NCI-H774 (cell line): ENCODE measurements at regions not wholly inside any gene's neighbourhood (a gene's known extent, or its start where the extent isn't known, plus 50 kb on each side); places are given as distances from the start of the nearest gene placed in this dataset.

Source experiments
- DNase-seq: peaks from one replicate; lab custom pipeline; 2025; lab: John Stamatoyannopoulos, UW

GRCh38 chr2:222058819-222059445 lies 239.9 kb downstream of the PAX3 start:
- no peak for DNase-seq

GRCh38 chr2:222057347-222058073 lies 241.3 kb downstream of the PAX3 start:
- DNase-seq, result no peak

DNA sequence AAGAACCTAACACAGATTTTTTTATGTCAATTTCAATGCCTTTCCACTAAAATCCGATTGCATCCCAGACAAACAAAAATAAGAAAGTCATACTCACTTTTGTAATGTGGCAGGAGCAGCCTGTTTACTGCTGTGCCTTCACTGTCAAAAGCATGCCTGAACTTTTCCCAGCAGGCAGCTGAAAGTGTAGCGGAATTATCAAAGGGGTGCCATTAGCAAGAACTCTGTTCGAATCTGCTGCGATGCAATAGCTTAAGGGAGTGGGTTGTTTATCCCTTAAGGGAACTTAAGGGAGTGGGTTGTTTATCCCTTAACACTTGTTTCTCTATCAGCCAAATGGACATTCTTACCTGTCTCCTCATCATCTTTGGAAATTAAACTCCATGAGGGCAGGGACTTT lies 243.5 kb downstream of the PAX3 start:
- DNase-seq, result no peak

- no peak for DNase-seq
Observed at GRCh38 chr2:222054813-222055212, 244.0 kb downstream of the PAX3 start.

GRCh38 chr2:222052934-222053367 lies 245.8 kb downstream of the PAX3 start:
- DNase-seq, result peak; percentile 11

DNA sequence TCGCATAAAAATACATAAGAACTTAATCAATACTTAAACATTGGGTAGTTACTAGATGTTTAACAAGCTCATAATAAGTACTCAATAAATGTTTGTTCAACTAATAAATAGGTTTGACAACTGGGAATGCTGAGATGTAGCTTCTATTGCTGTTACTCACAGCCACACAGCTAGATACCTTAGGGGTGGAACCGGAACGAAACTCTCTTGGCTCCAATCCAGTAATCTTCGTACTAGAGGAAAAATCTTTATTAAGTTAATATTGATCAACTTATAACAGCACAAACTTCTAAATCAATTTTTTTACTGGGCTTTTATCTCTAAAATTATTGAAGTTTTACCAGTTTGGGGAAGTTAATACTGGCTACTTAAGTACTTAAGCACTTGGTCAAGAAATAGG lies 247.8 kb downstream of the PAX3 start:
- DNase-seq, result no peak

DNA sequence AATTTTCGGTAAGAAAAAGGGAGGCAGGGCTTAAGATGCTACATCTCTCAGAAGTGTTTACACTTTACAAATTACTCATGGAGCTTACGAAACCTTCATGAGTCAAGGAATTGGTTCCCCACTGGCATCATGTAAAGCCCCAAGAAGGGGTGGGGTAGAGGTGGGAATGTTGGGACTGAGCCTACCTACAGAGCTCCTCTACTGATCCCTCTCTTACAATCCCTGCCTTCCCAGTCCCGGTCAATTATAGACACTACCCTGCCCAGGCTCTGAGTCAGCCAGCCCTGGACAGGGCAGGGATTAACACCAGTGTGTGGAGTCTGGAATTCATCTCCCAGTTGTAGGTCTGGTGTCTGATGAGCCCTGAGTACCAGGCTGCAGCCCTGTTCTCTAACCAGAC lies 248.9 kb downstream of the PAX3 start:
- DNase-seq, result no peak

DNA sequence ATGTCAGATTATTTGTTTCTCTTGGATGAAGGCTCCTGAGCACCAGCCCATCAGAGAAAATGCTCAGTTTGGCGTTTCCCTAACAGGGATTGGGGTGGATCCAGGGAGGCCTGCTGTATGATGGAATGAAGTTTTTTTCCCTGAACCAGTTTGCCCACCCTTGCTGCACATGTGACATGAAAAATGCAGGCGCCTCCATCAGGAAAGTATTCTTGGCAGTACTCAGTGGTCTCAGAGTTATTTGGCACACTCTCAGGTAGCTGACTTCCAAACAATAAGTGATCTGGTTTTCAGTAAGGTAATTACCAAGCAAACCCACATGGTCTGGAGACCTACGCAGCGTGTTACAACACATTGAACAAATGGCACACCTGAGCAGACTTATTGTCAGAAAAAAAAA lies 254.9 kb downstream of the PAX3 start:
- no peak for DNase-seq

DNA sequence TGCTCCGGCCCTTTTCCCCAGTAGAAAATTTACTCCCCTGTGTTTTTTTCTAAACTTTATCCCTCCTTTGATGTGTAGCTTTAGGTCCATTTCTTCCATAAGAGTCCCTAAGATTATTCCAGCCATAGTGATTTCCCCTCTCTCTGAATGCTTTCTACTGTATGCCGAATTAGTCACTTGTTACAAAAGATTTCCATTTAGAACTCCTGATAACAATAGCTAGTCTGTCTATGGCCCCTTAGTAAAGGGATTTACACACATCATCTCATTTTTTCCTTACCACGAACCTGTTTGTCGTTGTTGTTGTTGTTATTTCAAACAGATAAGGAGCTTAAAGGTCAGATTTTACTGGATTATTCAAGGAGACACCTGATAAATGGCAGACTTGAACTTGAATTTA lies 256.1 kb downstream of the PAX3 start:
- DNase-seq, result no peak

DNA sequence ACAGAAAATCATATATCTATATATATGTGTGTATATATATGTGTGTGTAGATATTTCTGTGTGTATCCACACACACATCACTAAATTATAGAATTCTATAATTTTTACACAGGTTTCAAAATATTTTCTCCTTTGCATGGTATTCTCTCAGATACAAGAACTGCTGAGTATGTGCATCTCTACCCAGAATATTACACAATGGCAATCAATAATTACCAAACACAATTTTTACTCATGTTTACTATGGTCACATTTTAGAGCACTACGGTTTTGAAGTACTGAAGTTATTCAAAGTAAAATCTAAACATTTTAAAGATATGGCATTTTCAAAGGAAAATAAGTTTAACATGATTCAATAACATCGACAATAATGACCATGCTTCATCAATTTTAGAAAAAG lies 258.5 kb downstream of the PAX3 start:
- DNase-seq, result no peak

GRCh38 chr2:222039821-222040220 lies 259.0 kb downstream of the PAX3 start:
- no peak for DNase-seq

DNA sequence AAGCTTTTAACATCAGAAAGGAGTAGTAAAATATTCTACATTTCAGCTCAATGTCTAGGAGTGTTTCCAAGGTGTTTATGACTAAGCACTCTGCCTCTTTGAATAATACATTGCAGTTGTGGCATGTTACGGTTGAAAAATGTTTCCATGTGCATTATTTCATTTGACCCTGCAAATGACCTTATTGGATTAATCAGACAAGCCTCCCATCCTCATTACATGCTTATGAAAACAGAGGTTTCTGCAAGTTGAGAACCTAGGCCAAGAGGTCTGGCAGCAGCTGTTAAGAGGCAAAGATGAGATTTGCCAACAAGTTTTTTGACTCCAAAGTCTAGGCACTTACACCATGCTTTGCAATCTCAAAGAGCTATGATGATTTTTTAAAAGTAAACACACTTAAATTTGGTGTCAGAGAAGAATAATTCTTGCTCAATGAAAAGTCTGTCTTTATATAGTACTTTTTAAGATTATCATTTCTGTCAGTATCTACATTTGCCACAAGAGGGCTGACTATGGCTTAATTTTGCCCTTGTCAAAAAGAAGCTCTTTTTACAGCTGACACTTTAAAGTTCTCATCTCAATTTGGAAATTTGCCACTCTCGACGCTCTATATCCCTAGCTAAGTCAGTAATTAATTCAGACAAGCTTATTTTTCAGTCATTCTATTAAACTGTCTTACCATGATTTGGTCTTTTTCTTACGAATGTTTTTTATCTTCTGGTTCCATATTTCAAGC lies 260.6 kb downstream of the PAX3 start:
- no peak for DNase-seq

- no peak for DNase-seq
Observed at GRCh38 chr2:222037211-222037610, 261.6 kb downstream of the PAX3 start.

DNA sequence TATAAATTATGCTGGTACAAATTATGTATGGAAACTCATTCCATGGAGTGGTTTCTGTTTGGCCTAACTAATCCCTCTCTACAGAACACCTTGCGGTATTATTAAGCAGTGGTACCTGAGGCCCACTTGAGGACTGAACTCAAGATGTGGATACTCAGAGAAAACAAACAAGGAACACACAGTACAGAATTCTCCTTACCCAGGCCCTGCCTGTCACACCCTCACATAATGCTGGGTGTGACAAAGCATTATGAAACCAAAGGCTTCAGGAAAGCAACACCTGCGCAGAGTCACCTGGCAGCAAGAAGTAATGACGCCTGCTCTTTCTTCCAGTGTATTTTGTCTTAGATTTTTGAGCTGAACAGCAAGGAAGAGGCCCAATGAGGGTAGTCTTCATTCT lies 264.7 kb downstream of the PAX3 start:
- DNase-seq, result no peak

DNA sequence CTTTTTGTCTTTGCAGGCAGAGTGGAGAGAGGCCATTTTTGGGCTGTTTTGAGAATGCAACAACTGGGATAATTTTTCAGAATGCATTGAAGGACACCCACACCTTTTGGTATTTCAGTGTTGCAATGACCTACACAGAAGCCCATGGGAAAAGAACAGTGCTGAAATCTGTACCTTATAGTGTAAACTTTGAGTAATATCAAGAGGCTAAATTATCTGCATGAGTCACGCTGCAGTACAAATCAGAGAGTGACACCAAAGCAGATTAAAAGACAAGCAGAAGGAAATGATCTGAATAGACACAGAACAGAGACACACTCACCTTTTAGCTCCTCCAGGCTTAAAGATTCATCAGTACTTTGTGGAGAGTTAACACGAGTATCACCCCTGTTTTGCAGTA lies 265.3 kb downstream of the PAX3 start:
- no peak for DNase-seq

- DNase-seq, result peak; percentile 26
Observed at GRCh38 chr2:222025881-222026271, 272.9 kb downstream of the PAX3 start.

DNA sequence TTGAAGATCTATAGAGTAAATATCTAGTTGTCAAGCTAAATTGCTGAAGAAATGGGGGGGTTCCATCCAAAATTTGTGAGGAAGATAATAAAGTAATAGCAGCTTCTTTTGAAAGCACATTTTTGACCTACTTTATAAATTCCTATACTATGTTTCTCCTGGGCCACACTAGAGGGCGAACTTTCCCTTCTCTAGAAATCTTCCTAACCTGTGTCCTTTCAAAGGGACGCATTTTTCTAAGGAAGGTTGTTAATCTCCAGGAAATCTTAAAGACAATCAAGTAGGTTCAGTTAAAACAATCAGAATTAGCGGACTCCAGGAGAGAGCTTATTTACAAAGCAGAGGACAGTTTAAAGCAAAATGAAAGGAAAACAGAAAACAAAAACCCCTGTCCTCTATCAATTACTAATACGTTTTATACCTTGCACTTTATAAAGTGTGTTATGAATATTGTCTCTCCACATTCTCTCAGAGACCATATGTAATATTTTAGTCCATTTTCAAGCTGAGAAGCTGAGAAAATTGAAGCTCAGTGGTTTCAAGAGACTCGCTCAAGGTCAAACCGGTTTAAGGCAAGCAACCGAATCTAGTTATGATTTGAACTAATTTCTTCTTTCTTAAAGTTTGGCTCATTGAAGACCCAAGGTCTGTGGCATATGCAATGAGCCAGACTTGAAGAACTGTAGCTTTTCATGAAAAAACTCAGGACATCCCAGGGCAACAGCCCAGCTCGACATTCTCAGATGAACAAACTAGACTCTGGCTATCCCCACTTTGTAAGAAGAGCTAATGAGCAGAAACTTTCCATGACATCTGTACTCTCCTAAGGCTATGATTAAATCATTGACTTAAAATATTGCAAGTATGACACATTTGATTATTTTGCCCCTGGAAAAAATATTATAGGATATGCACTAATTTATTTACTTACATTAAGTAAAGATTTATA lies 273.6 kb downstream of the PAX3 start:
- DNase-seq, result peak; percentile 20

DNA sequence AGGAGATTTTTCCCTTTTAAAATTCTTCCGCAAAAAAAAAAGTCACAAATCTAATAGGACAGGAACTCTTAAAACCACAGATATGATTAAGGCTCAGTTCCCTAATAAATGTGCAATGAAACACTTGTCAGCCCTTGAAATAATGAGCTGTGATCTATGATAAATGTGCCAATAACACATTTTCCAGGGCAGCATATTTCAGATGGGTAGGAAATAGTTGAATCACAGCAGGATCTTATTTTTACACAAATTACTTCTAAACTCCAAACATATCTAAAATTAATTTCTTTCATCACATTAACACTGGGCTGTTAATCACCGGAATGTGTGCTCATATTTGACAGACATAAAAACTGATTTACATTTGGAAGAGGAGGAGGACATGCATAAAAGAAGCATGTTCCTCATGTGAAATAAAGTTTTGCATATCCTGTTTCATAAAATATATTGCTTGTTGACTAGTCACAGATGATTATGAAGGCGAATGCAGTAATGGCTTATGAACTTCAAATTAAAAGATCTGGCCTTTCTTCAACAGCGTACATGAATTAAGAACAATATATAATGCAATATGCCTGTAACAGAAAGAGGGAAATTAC lies 281.4 kb downstream of the PAX3 start:
- DNase-seq, result no peak

GRCh38 chr2:222013889-222014288 lies 284.9 kb downstream of the PAX3 start:
- DNase-seq, result no peak

- no peak for DNase-seq
Observed at GRCh38 chr2:222000326-222000725, 298.5 kb downstream of the PAX3 start.

DNA sequence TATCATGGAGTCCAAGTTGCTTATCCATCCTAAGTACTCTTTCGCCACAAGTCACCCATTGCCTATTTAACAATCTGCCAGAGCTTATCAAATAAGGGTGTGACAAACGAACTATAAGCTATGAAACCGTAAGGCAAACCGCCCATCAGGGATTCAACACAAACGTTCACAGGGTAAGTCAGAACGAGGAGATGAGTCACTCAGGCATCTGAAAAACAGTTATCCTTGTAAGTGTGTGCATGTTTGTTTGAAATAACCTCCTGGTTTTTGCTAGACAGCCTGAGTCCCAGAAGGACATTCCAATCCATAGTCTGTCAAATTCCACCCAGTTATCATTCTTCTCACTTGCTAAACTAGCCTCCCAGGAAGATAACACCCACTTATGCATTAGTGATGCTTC lies 299.1 kb downstream of the PAX3 start:
- DNase-seq, result no peak

DNA sequence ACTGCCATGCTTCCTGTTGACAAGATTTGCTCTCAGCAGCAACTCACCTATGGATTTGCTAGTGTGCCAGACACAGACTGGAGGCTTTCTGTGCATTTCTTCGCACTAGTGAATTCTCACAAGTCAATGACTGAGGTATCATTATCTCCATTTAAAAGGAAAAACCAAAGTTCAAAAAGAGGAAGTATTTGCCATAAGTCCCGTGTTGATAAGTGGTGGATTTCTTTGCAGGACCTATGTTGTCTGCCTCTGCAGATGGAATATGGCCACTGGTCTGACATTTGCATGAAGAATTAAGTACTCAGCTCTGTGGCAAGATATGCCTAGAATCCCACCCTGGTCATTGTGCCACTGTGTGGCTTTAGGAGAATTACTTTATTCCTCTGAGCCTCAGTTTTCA lies 299.6 kb downstream of the PAX3 start:
- no peak for DNase-seq
